ENCODE measurements at regions not wholly inside any gene's neighbourhood (a gene's known extent, or its start where the extent isn't known, plus 50 kb on each side); places are given as distances from the start of the nearest gene placed in this dataset.

- Histone ChIP-seq H3K9me3 (ENCODE audit: control insufficient read depth in 1 of 2, insufficient read depth in 1 of 2, low read depth in 1 of 2, low read length in 2 of 2) (no peaks in the 10 kb centered on the region), H3K4me3 (replicated peaks in 1 of 2; ENCODE audit: low read depth in 1 of 2, low read length in 2 of 2) (no peak overlapping the region), H3K4me2 (ENCODE audit: low read length) (no peak overlapping the region), H4K20me1 (ENCODE audit: insufficient read depth) (no peaks in the 10 kb centered on the region), H3K27ac (ENCODE audit: low read depth, low read length) (no peak overlapping the region), H3K9me2 (ENCODE audit: insufficient read depth) (no peaks in the 10 kb centered on the region), H3K9ac (ENCODE audit: low read length) (no peak overlapping the region), H2AFZ (ENCODE audit: low read depth, low read length, poor library complexity, severe bottlenecking) (no peak overlapping the region), H3K36me3 (ENCODE audit: control insufficient read depth in 1 of 2, insufficient read depth in 2 of 2, low read length in 2 of 2) (no peaks in the 10 kb centered on the region), H3K4me1 (ENCODE audit: control insufficient read depth in 1 of 2, insufficient read depth in 2 of 2, low read length in 2 of 2) (no peaks in the 10 kb centered on the region), H3K27me3 (ENCODE audit: insufficient read depth, low read length) (no peaks in the 10 kb centered on the region), H3K79me2 (ENCODE audit: insufficient read depth, low read length) (no peaks in the 10 kb centered on the region)
- CTCF ChIA-PET: no interaction called here
- RAD21 ChIA-PET (ENCODE audit: low non-redundant PET in 1 of 2, low total read pairs in 2 of 2, uncharacterized antibody in 2 of 2, unreplicated experiment in 2 of 2): no interaction called here
- DNase-seq (ENCODE audit: low read depth, low spot score) (no peak), ATAC-seq (no peak)
- intact Hi-C loops (cut with micrococcal nuclease): no loop called here
- POLR2A ChIA-PET: no interaction called here
- no TSS peak for BruUV-seq (replicated peaks)
- TF ChIP-seq MAX (IDR thresholded peaks at IDR 0.05) (no peak), ZFX (IDR thresholded peaks at IDR 0.05) (no peak), CTCF (IDR thresholded peaks at IDR 0.05 in 2 of 3, conservative IDR thresholded peaks at IDR 0.05 in 1 of 3; ENCODE audit: borderline replicate concordance in 1 of 3, insufficient read depth in 1 of 3, low read depth in 2 of 3, low read length in 2 of 3) (peak in 2 of 3 experiments; percentile 11 to 34; a peak in 2 of 6 replicates)
These were observed 104.5 kb upstream of the CABCOCO1 start for GRCh38 chr10:61558188-61558587.

GRCh38 chr10:61554925-61555324, 101.7 kb upstream of the TMEM26 start:
- Histone ChIP-seq H3K9me2 (ENCODE audit: insufficient read depth) (no peaks in the 10 kb centered on the region), H3K9me3 (ENCODE audit: control insufficient read depth in 1 of 2, insufficient read depth in 1 of 2, low read depth in 1 of 2, low read length in 2 of 2) (no peaks in the 10 kb centered on the region), H3K9ac (ENCODE audit: low read length) (no peak overlapping the region), H3K27me3 (ENCODE audit: insufficient read depth, low read length) (no peaks in the 10 kb centered on the region), H3K27ac (ENCODE audit: low read depth, low read length) (no peak overlapping the region), H3K4me3 (replicated peaks in 1 of 2; ENCODE audit: low read depth in 1 of 2, low read length in 2 of 2) (no peak overlapping the region), H2AFZ (ENCODE audit: low read depth, low read length, poor library complexity, severe bottlenecking) (no peak overlapping the region), H3K4me1 (ENCODE audit: control insufficient read depth in 1 of 2, insufficient read depth in 2 of 2, low read length in 2 of 2) (no peaks in the 10 kb centered on the region), H3K79me2 (ENCODE audit: insufficient read depth, low read length) (no peaks in the 10 kb centered on the region), H3K4me2 (ENCODE audit: low read length) (no peak overlapping the region), H4K20me1 (ENCODE audit: insufficient read depth) (no peaks in the 10 kb centered on the region), H3K36me3 (ENCODE audit: control insufficient read depth in 1 of 2, insufficient read depth in 2 of 2, low read length in 2 of 2) (no peaks in the 10 kb centered on the region)
- POLR2A ChIA-PET: no interaction called here
- no TSS peak for BruUV-seq (replicated peaks)
- RAD21 ChIA-PET (ENCODE audit: low non-redundant PET in 1 of 2, low total read pairs in 2 of 2, uncharacterized antibody in 2 of 2, unreplicated experiment in 2 of 2): no interaction called here
- TF ChIP-seq POLR2AphosphoS5 (IDR thresholded peaks at IDR 0.05; ENCODE audit: low read depth, low read length) (no peak), YY1 (IDR thresholded peaks at IDR 0.05; ENCODE audit: extremely low read depth, insufficient replicate concordance, low read depth, low read length) (no peak), FOSL1 (IDR thresholded peaks at IDR 0.05; ENCODE audit: low read depth) (no peak), ELF1 (IDR thresholded peaks at IDR 0.05; ENCODE audit: borderline replicate concordance, low read depth) (no peak), POLR2A (IDR thresholded peaks at IDR 0.05; ENCODE audit: borderline replicate concordance, extremely low read depth, insufficient read depth, insufficient read length) (no peak), ZFX (IDR thresholded peaks at IDR 0.05) (no peak), EZH2 (IDR thresholded peaks at IDR 0.05) (no peak), CBX3 (IDR thresholded peaks at IDR 0.05; ENCODE audit: low read depth) (no peak)
- intact Hi-C loops (cut with micrococcal nuclease): no loop called here
- ATAC-seq: no peak
- DNase-seq (ENCODE audit: low read depth, low spot score): no peak
- CTCF ChIA-PET: no interaction called here

Measured in HCT116 (cell line).